ENCODE measurements at regions not wholly inside any gene's neighbourhood (a gene's known extent, or its start where the extent isn't known, plus 50 kb on each side); places are given as distances from the start of the nearest gene placed in this dataset.
"Not testable (repeated sequence)": the region's sequence is repeated elsewhere in the genome, so short reads cannot be mapped to it uniquely, and the experiment has no call there.

DNA sequence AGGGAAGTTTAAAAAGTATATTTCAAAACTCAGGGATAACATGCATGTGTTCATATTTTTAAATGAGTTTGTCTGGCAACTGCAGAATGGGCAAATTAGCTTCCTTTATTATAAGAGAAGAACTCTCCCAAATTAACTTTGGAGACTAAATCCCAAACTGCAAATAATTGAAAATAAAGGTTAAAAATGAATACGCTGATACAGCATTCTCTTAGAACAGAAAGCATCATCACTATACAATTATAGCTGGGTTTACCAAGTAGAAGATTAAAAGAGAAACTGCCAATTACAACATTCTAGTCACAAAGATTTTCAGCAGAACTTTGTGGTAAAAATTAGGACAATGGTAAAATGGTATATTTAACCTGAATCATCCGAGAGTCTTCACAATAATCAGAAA, 73.3 kb downstream of the OLFM4 start:
- DNase-seq: no peak

DNA sequence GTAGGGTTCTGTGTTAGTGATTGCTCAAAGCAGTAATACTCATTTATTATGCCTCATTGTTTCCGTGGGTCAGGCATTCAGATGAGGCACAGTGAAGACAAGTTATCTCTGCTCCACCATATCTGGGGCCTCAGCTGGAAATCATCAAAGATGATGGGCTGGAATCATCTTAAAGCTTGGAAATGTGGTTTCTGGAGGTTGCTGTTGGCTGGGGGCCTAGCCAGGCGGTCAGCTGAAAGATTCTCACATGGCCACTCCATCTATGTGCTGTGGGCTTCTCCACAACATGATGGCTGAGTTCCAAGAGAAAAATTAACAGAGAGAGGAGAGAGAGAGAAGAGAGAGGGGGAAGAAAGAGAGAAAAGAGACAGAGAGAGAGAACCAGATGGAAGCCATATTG, 75.5 kb downstream of the OLFM4 start:
- DNase-seq: peak; percentile 38

- DNase-seq: no peak
Measured at GRCh38 chr13:53105477-53105876, 76.9 kb downstream of the OLFM4 start.

DNA sequence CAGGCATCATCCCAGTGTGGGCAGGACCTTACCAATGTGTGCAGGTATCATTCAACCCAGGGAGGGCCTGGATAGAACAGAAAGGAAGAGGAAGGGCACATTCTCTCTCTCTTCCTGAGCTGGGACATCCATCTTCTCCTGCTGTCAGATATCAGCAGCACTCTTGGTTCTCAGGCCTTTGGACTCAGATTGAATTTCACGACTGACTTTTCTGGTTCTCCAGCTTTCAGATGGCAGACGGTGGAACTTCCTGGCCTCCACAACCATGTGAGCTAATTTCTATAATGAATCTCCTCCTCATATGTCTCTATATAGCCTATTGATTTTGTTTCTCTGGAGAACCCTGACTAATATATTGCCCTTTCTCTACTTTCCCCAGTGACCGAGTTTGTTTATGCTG, 77.3 kb downstream of the OLFM4 start:
- DNase-seq: no peak

DNA sequence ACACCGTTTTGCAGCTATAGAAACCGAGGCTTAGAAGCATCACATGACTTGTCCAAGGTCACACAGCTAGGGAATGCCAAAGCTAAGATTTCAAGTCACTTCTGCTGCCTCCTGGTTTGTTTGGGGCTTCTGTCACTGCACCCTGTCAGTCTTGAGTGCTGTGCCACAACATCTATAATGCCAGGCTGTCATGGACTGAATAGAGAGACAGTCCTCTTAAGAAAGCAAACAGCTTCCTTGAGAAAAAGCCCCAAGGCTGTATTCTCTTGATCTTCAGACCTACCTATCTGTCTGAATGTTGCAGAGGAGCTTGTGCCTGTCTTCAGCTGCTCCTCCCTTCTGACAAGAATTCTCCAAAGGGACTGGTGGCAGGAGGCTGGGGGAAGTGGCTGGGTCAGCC, 81.6 kb downstream of the OLFM4 start:
- DNase-seq: no peak

DNA sequence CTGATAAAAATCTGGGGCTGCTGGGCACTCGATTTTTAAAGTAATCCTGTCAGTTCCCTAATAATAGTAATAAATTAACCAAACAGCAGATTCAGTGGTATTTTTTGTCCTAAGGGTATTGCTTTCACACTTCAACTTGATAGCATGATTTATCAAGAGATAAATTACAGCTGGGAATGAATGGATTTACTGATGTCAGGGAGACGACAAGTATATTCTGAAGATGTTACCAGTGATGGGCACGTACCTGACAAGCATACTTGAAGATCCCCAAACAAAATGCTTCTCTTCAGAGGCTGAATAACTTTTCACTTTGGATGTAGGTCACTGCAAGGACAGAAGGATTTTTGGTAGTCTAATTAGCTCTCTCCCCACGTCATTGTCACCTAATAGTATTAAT, 82.0 kb downstream of the OLFM4 start:
- no peak for DNase-seq

GRCh38 chr13:53112522-53112921, 83.9 kb downstream of the OLFM4 start:
- DNase-seq: no peak

DNA sequence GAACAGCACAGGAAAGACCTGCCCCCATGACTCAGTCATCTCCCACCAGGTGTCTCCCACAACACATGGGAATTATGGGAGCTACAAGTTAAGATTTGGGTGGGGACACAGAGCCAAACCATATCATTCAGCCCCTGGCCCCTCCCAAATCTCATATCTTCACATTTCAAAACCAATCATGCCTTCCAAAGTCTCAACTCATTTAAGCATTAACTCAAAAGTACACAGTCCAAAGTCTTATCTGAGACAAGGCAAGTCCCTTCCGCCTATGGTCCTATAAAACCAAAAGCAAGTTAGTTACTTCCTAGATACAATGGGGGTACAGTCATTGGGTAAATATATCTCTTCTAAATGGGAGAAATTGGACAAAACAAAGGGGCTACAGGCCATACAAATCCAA, 88.4 kb downstream of the OLFM4 start:
- DNase-seq: not testable (repeated sequence)

DNA sequence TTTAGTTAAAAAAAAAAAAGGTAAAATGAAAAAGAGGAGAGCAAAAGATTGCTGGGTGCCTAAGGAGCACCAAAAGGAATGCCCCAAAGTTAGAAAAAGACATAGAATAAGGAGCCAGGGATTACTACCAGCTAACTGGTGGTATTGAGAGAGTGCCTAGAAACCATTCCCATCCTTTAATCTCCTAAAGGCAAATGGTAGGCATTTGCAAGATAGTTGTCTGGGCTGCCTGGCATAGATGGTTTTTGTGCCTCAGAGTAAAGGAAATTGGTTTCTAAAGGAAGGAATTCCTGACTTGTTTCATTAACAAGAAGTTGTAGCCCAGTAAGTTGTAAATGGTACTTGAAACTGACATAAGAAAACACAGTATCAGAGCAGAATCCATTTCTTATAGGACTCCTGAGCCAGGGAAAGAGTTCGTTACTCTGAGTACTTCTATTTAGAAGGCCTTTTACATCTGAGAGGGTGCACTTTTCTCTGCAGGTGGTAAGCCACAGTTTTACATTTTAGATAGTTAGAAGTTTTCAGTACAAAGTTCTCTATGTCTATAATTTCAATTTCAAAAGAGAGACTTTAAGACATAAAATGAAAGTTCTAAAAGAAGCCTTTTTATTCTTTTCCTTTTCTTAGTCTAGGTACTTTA, 92.6 kb downstream of the OLFM4 start:
- no peak for DNase-seq

DNA sequence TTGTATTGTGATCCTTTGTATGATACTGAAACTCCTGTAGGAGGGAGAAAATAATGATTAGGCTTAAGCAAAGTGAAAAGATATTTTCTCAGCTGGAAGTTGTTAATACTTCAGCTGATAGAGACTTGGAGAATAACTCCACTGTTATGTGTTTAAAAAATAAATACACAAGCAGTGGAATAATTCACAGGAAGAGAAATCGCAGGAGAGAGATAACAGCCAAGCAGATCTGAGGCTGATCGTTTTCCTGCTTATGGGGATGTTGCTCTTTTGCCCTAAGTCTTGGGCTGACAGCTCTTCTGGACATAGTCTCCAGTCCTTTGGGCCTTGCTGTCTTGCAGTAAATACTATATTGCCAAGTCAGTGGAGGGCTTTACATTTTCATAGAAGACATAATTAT, 93.3 kb downstream of the OLFM4 start:
- no peak for DNase-seq

DNA sequence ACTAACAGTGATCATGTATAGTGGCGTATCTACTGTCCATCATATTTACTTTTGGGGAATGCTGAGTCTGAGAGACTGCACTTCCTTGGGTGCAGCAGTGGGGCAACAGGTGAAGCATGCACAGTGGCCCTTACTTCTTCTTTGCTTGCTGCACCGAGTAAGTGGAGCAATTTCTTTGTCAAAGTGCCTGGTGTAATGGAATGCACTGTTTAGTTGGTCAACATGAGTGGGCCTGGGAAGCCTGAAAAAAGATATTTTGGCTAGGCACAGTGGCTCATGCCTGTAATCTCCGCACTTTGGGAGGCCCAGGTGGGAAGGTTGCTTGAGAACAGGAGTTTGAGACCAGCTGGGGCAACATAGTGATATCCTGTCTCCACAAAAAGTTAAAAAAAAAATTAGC, 94.9 kb downstream of the OLFM4 start:
- DNase-seq: no peak

GRCh38 chr13:53124623-53125022, 96.0 kb downstream of the OLFM4 start:
- DNase-seq: no peak

DNA sequence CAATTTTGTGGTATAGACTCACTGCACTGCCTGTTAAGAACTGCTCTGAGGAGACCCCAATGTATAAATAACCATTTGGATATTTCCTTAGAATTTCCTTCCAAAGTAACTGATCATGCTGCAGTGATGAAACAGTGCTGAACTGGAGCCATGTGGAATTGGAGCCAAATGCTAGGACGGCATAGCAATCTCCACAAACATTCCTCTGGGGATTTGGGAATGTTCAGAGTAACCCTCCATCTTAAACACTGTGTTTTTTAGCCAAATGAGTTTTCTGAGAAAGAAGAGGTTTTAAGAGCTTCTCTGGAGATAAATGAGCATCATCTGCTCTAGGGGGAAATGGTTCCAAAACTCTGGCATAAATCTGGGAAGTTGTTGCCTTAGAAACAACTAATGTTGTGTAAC, 98.2 kb downstream of the OLFM4 start:
- DNase-seq: peak; percentile 93

DNA sequence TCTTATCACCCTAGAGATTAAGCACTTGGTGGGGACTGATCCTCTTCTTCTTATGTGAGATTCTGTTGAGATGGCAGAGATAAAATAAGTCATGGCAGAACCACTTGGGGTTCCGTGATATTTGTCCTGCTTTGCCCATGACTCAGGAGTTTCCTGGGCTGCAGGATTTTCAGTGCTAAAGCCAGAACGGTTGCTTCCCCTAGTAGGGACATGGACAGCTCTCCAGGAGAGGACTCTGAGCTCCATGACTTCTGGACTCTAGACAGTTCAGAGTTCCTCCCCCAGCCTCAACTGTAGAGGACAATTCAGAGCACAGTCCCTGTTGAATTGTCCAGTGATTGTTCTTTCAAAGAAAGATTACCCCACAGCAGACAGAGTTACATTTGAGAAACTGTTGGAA, 98.8 kb downstream of the OLFM4 start:
- DNase-seq: peak; percentile 25

DNA sequence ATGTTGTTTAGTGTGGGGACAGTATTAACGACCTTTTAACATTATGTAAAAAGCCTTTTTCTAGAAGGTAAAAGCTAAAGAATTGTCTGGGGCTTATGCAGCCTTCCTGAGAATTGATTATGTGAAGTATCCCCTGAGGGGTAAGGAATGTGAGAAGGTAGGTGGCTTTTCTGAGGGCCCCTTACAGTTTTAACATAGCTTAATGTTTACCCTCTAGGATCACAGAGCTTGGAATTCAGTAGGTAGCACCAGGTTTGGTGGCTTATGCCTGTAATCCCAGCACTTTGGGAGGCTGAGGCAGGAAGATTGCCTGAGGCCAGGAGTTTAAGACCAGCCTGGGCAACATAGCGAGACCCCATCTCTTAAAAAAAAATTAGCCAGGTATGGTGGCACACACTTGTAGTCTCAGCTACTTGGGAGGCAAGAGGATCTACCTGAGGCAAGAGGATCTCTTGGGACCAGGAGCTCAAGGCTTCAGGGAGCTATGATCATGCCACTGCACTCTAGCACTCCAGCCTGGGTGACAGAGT, 101.3 kb downstream of the OLFM4 start:
- DNase-seq: no peak

GRCh38 chr13:53131361-53131760, 102.7 kb downstream of the OLFM4 start:
- no peak for DNase-seq

- DNase-seq: peak; percentile 55
Measured at GRCh38 chr13:53135301-53135700, 106.7 kb downstream of the OLFM4 start.

DNA sequence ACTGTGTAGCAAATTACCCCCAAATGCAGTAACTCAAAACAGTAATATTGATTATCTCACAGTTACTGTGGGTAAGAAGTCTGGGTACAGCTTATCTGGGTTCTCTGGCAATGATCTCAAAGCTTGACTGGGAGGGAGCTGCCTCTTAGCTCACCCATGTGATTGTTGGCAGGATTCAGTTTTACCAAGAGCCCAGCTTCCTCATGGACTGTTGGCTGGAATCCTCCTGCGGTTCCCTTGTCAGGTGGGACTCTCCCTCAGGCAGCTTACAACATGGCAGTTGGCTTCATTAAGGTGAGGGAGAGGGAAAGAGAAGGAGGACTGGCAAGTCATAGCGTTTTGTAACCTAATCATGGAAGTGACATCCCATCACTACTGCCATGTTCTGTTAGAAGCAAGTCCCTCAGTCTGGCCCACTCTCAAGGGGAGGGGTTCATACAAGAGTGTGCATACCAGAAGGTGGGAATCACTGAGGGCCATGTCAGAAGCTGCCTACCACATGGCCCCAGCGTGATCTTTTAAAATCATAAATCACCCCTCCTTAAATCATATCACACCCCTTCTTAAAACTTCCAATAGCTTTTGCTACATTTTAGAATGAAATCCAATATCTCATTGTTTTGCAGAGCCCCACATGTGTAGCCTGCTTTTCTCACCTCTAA, 108.1 kb downstream of the OLFM4 start:
- DNase-seq: peak; percentile 60

- DNase-seq: peak; percentile 98
Measured at GRCh38 chr13:53137779-53138178, 109.2 kb downstream of the OLFM4 start.

DNA sequence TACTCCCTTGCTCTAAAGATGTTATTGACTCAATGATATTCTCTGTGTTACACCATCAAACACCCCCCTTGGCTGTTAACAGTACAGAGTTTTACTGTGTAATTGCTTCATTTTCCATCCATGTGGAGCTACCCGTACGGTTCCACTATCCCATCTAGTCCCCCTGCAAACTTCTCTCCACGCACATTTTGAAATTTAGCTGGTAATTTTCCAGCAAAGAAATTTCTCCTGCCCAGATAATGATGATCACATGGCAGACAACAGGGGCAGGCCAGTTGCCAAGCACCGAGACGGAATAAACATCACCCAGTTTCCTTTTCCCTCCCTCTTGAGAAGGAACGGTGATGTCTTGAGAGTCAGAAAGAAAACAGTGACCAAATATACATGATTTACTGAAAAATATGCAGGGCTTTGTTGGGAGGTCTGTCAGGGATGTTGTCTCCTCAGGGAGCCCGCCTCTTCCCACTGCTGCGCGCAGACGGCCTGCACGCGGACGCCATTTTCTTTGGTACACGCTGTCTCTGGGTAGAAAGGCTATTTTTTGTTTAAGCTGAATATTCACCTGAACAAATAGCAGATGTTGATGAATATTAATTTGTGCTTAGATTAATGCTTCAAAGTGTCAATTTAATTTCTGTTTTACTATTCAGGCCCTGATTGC, 109.9 kb downstream of the OLFM4 start:
- peak; percentile 78 for DNase-seq

DNA sequence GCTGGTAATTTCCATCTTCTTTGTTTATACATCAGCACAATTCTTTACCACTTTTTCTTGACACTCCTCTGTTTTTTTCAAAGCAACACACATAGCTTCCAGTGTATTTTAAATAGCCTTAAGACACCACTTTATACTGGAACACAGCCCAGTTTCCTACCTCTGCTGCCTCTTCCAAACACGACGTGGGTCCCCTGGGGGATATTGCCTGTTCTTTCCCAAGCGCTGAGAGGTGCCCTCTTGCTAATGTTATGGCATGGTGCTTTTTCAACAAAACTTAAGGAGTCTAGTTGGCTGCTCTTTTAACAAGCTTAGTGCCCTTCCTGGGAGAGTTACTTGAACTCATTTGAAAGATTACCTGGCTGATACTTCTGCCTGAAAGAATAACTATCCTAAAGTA, 112.7 kb downstream of the OLFM4 start:
- DNase-seq: no peak

GRCh38 chr13:53142306-53142705, 113.7 kb downstream of the OLFM4 start:
- peak; percentile 83 for DNase-seq

DNA sequence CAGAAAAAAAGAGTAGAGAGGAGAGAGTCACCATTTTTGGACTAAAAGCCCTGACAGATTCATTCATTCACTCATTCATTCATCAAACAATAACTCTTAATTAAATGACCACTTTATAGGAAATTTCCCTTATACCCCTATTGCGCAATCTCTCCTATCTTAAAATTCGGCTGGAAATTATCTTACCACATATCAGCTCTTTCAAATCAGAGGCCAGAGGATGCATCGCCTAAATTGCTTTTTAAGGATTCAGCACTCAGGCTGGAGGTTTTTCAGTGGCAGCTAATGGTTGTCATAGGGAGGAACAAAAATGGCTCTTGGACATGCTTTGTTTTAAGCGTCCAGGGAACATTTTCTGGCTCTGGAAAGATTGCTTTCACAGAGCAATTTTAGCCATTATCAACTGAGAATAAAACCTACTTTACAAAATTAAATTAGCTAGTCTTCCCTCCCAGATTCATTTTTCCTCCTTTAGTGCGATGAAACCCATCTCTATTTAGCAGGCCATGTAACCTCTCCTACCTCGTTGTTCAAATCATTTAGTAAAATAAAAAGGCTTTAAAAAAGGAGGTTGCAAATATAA, 115.2 kb downstream of the OLFM4 start:
- no peak for DNase-seq

DNA sequence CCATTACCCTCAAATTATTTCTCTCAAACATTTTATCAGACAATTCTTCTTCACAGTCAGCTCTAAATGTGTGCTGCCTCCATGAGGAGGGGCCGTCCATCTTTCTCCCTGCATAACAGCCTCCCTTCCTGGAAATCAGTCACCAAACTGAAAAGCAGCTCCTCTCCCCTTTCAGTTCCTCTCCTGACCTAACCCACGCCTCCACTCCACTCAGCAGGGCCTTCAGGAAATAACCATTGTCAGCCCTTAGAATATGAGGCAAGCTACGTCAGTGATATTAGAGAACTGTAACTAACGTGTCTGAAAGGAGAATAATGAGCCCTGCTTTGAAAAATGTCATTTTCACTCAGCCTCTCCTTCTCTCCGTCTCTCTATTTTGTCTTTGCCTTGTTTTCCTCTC, 116.2 kb downstream of the OLFM4 start:
- DNase-seq: no peak

Data from fibroblast of skin of right quadriceps (primary cell).